ENCODE measurements at regions not wholly inside any gene's neighbourhood (a gene's known extent, or its start where the extent isn't known, plus 50 kb on each side); places are given as distances from the start of the nearest gene placed in this dataset.

DNA sequence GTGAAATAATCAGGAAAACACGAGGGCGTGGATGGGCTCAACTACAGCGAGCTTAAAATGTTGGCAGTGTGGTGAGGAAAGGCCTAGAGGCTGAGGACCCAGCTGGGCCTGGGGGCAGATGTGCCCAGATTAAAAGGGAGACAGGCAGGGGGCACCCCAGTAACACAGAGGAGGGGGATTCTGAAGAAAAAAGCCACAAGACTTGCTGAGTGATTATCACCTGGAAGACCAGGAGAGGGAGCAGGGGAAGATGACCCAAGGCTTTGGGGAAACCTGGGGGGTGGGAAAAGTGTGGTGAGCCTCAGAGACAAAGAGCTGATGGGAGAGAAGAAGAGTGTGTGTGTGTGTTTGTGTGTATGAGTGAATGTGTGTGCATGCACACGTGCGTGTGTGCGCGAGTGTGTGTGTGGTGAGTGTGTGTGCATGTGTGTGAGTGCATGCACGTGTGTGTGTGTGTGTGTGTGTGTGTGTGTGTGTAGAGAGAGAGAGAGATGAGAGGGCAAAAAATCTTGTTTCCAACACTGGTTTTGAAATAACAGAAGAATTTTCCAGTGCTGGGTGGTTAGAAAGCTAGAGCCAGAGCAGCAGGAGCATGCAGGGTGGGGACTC is 500.5 kb downstream of the BUD13 start:
- TF ChIP-seq, protein P1, sequence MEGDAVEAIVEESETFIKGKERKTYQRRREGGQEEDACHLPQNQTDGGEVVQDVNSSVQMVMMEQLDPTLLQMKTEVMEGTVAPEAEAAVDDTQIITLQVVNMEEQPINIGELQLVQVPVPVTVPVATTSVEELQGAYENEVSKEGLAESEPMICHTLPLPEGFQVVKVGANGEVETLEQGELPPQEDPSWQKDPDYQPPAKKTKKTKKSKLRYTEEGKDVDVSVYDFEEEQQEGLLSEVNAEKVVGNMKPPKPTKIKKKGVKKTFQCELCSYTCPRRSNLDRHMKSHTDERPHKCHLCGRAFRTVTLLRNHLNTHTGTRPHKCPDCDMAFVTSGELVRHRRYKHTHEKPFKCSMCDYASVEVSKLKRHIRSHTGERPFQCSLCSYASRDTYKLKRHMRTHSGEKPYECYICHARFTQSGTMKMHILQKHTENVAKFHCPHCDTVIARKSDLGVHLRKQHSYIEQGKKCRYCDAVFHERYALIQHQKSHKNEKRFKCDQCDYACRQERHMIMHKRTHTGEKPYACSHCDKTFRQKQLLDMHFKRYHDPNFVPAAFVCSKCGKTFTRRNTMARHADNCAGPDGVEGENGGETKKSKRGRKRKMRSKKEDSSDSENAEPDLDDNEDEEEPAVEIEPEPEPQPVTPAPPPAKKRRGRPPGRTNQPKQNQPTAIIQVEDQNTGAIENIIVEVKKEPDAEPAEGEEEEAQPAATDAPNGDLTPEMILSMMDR (IDR thresholded peaks at IDR 0.05) = no peak

DNA sequence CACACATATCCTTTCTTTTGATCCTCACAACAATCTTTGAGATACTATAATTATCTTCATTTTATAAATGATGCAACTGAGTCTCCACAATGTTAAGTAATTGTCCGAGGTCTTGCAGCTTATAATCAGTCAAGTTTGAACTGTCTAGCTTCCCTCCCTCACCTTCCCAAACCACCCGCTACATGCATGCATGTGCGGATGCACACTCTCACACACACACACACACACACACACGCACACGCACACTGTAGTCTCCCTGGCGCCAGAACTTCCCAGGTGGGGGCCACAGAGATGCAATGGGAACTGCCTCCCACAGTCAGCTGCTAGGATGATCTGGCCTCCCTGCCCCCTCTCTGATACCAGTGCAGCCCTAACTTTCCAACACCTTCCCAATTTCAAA is 501.3 kb downstream of the BUD13 start:
- TF ChIP-seq, protein P1 (IDR thresholded peaks at IDR 0.05) = no peak

DNA sequence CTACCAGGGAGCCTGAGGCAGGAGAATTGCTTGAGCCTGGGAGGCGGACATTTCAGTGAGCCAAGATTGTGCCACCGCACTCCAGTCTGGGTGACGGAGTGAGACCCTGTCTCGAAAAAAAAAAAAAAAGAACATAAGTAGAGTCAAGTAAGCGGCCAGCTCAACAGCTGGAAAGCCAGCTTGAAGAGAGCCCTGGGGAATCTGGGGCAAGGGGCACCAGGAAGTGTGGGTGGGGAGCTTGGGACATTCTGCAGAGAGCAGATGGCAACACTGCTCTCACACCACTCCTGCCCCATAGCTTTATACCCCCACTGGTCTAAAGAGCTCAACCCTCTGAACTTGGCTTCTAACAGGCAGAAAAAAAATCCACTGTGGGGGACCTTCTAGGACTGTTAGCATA is 505.6 kb downstream of the BUD13 start:
- TF ChIP-seq, protein P1 (IDR thresholded peaks at IDR 0.05) = no peak

DNA sequence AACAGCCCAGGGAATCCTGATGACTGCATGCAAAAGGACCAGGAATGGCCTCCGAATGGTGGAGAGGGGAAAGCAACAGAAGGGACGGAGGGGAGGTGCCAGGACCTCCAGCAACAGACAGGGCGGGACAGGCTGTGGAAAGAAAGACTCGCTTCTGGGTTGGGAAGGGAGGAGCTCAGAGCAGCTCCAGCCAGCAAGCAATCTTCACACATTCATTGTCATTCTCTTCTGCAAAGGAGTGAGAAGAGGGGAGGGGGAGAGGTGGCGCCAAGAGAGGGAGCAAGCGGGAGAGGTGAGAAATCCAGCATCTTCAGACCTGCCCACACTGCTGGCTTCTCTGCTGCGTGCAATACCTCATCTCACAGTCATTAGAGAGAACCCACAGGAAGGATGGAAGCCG is 509.0 kb downstream of the BUD13 start:
- TF ChIP-seq, protein P1 (IDR thresholded peaks at IDR 0.05) = no peak

- TF ChIP-seq, protein P1 (IDR thresholded peaks at IDR 0.05) = no peak
These were observed 509.8 kb downstream of the BUD13 start for GRCh38 chr11:116263019-116263418.

DNA sequence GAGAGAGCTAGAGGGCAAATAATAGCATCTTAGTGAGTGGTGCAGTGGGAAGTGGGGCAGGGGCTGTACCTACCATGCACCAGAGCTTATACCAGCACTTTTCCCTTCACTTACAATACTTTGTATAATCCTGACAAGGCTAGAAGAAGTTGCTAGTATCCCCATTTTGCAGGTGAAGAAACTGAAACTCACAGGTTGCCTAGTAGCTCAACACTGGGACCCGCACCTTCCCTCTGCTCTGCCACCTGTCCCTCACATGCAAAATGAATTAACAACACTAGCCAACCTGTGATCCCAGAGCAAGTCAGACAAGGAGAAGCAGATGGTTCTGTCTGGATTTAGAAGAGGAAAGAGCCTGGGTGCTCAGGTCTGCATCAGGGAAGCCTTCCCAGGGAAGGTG is 510.4 kb downstream of the BUD13 start:
- TF ChIP-seq, protein P1 (IDR thresholded peaks at IDR 0.05) = no peak

DNA sequence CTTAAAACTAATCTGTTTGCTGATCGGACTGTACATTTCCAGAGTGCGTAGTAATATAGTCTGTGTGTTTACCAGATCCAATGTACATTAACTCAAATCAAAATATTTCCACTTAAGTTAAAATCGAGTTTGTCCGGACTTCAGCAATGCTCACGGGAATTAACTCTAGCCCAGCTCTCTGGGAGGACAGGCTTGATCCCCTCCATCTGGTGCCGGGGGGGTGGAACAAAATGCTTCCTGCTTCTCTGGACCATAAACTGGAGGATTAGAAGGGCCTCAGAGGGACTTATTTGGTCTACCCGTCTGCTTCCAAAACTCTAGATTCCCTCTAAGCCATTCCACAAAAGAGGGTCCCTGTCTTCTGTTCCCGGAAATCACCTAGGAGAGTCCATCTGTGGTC is 511.2 kb downstream of the BUD13 start:
- TF ChIP-seq, protein P1 (IDR thresholded peaks at IDR 0.05) = no peak

GRCh38 chr11:116258821-116259220 is 514.0 kb downstream of the BUD13 start:
- TF ChIP-seq, protein P1 (IDR thresholded peaks at IDR 0.05) = no peak

Data from LNCAP (cell line).